SK-N-MC (cell line): ENCODE measurements at regions not wholly inside any gene's neighbourhood (a gene's known extent, or its start where the extent isn't known, plus 50 kb on each side); places are given as distances from the start of the nearest gene placed in this dataset.

Experiments
- DNase-seq: peaks from one replicate; pipeline ENCODE4 v3.0.0-alpha.2; 2011; ENCODE audit warnings: low read depth, low spot score
- H3K27ac ChIP-seq: fragments of 200-600 bp; sonication (generic); 2 replicates; pipeline ENCODE4 v1.5.1; 2016; ENCODE audit warnings: mixed run types
- H3K36me3 ChIP-seq: fragments of 200-600 bp; sonication (generic); 2 replicates; pipeline ENCODE4 v1.6.1; 2017; ENCODE audit warnings: antibody characterized with exemption, low read length, mixed read lengths; ENCODE audit not compliant: insufficient read depth
- H3K4me3 ChIP-seq: fragments of 200-600 bp; sonication (generic); 2 replicates; pipeline ENCODE4 v1.5.1; 2016
- H3K9ac ChIP-seq: fragments of 200-600 bp; sonication (generic); 2 replicates; pipeline ENCODE4 v1.8.0; 2017; ENCODE audit warnings: mixed run types, mixed read lengths; ENCODE audit not compliant: insufficient read length
- H3K9me3 ChIP-seq: fragments of 200-600 bp; sonication (generic); 2 replicates; pipeline ENCODE4 v1.6.1; 2017; ENCODE audit warnings: low read depth, mild to moderate bottlenecking, antibody characterized with exemption, low read length, moderate library complexity, mixed read lengths
- EZH2 ChIP-seq: fragments of 200-600 bp; sonication (generic); IDR thresholded peaks from one replicate; pipeline ENCODE4 v1.6.1; 2017; ENCODE audit warnings: antibody characterized with exemption
- FOXP2 ChIP-seq: optimal IDR thresholded peaks from 2 replicates; pipeline ENCODE3; 2011; ENCODE audit warnings: mild to moderate bottlenecking, moderate library complexity; ENCODE audit not compliant: insufficient read depth; ENCODE audit errors: extremely low read length, control extremely low read depth
- POLR2AphosphoS5 ChIP-seq: IDR thresholded peaks from 2 replicates; pipeline ENCODE4 v1.6.1; 2012; ENCODE audit warnings: mild to moderate bottlenecking, low read depth, low read length, borderline replicate concordance

GRCh38 chr12:78696267-78696666, 168.3 kb upstream of the SYT1 start:
- no peak for DNase-seq
- H3K9me3 ChIP-seq = no peaks in the 10 kb centered on the region
- H3K4me3 ChIP-seq = no peak overlapping the region
- no peak overlapping the region for H3K9ac ChIP-seq
- H3K27ac ChIP-seq = no peak overlapping the region
- TF ChIP-seq EZH2 = no peak
- H3K36me3 ChIP-seq = no peaks in the 10 kb centered on the region

GRCh38 chr12:78697817-78698415, 166.7 kb upstream of the SYT1 start:
- no peaks in the 10 kb centered on the region; the same call in 1 of the 2 replicates for H3K9me3 ChIP-seq
- no peak for DNase-seq
- no peak for TF ChIP-seq FOXP2
- no peak for TF ChIP-seq EZH2
- TF ChIP-seq POLR2AphosphoS5 = no peak
- no peak overlapping the region for H3K4me3 ChIP-seq
- H3K36me3 ChIP-seq = no peaks in the 10 kb centered on the region
- H3K9ac ChIP-seq = no peak overlapping the region
- no peak overlapping the region for H3K27ac ChIP-seq

GRCh38 chr12:78698747-78699146, 165.8 kb upstream of the SYT1 start:
- H3K9ac ChIP-seq = no peak overlapping the region
- H3K27ac ChIP-seq = no peak overlapping the region
- H3K36me3 ChIP-seq = no peaks in the 10 kb centered on the region
- no peaks in the 10 kb centered on the region; the same call in 1 of the 2 replicates for H3K9me3 ChIP-seq
- H3K4me3 ChIP-seq = no peak overlapping the region
- TF ChIP-seq EZH2 (no peak), POLR2AphosphoS5 (no peak), FOXP2 (no peak)
- DNase-seq = no peak

- Histone ChIP-seq H3K36me3 (no peaks in the 10 kb centered on the region), H3K9ac (no peak overlapping the region), H3K9me3 (no peaks in the 10 kb centered on the region; the same call in 1 of the 2 replicates), H3K27ac (no peak overlapping the region), H3K4me3 (no peak overlapping the region)
- no peak for TF ChIP-seq EZH2
- no peak for TF ChIP-seq FOXP2
- no peak for TF ChIP-seq POLR2AphosphoS5
- no peak for DNase-seq
These were observed 164.0 kb upstream of the SYT1 start for GRCh38 chr12:78700565-78700964.

- H3K9me3 ChIP-seq = no peaks in the 10 kb centered on the region; the same call in 1 of the 2 replicates
- DNase-seq = peak; percentile 52
- H3K36me3 ChIP-seq = no peaks in the 10 kb centered on the region
- peak overlapping the region; percentile 11; the same call in 1 of the 2 replicates for H3K4me3 ChIP-seq
- H3K27ac ChIP-seq = peak overlapping the region; percentile 67
- TF ChIP-seq POLR2AphosphoS5 = no peak; the same call in 1 of the 2 replicates
- peak; percentile 23 for TF ChIP-seq FOXP2
- H3K9ac ChIP-seq = no peak overlapping the region
These were observed 160.6 kb upstream of the SYT1 start for GRCh38 chr12:78703820-78704525.

- Histone ChIP-seq H3K27ac (no peak overlapping the region), H3K4me3 (no peak overlapping the region), H3K36me3 (no peaks in the 10 kb centered on the region), H3K9ac (no peak overlapping the region), H3K9me3 (no peaks in the 10 kb centered on the region)
- no peak for DNase-seq
- TF ChIP-seq POLR2AphosphoS5 = no peak
- TF ChIP-seq EZH2 = no peak
- TF ChIP-seq FOXP2 = no peak
These were observed 152.6 kb upstream of the SYT1 start for GRCh38 chr12:78711954-78712353.

- Histone ChIP-seq H3K36me3 (no peaks in the 10 kb centered on the region), H3K9me3 (no peaks in the 10 kb centered on the region), H3K27ac (no peak overlapping the region), H3K9ac (no peak overlapping the region), H3K4me3 (no peak overlapping the region)
- no peak for TF ChIP-seq POLR2AphosphoS5
- no peak for TF ChIP-seq EZH2
- no peak for TF ChIP-seq FOXP2
- DNase-seq = no peak
These were observed 151.6 kb upstream of the SYT1 start for GRCh38 chr12:78712834-78713481.

- Histone ChIP-seq H3K27ac (no peak overlapping the region), H3K4me3 (no peak overlapping the region)
- no peak for TF ChIP-seq EZH2
- TF ChIP-seq POLR2AphosphoS5 = no peak
- no peak for TF ChIP-seq FOXP2
These were observed 144.9 kb upstream of the SYT1 start for GRCh38 chr12:78719721-78720120.

More at GRCh38 chr12:78719721-78720120, 144.9 kb upstream of the SYT1 start:
- H3K9ac ChIP-seq = no peak overlapping the region
- H3K36me3 ChIP-seq = no peaks in the 10 kb centered on the region
- no peak for DNase-seq
- no peaks in the 10 kb centered on the region for H3K9me3 ChIP-seq
